C4-2B (cell line): ENCODE measurements at regions not wholly inside any gene's neighbourhood (a gene's known extent, or its start where the extent isn't known, plus 50 kb on each side); places are given as distances from the start of the nearest gene placed in this dataset.

ENCODE experiments used
- ZFX ChIP-seq: fragments of 450-650 bp; IDR thresholded peaks from 2 replicates; pipeline ENCODE4 v1.6.1; 2017
- TF ChIP-seq, protein P1 (sequence below): fragments of 450-650 bp; conservative IDR thresholded peaks from 2 replicates; pipeline ENCODE4 v1.5.1; 2017; ENCODE audit warnings: mild to moderate bottlenecking

DNA sequence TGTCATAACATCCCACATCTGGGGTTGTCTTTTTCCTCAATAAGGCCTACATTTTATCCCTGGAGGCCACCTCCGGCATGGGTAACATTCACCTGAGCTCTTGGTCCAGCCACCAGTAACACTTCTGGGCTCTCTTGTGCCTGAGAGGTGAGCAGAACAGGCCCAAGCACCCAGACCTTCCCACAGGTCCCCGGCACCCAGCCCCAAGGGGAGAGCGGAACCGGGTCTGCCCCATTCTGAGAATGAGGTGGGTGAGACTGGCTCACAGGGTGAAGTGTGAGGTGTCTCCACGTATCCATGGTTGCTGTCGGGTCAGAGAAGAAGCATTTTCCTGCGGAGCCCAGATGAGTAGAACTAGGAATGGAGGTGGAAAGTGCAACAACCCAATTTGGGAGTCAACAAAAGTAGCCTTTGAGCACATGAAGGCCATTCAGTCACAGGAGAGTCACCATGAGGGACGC is 496.7 kb upstream of the MYT1L start:
- TF ChIP-seq, protein P1, sequence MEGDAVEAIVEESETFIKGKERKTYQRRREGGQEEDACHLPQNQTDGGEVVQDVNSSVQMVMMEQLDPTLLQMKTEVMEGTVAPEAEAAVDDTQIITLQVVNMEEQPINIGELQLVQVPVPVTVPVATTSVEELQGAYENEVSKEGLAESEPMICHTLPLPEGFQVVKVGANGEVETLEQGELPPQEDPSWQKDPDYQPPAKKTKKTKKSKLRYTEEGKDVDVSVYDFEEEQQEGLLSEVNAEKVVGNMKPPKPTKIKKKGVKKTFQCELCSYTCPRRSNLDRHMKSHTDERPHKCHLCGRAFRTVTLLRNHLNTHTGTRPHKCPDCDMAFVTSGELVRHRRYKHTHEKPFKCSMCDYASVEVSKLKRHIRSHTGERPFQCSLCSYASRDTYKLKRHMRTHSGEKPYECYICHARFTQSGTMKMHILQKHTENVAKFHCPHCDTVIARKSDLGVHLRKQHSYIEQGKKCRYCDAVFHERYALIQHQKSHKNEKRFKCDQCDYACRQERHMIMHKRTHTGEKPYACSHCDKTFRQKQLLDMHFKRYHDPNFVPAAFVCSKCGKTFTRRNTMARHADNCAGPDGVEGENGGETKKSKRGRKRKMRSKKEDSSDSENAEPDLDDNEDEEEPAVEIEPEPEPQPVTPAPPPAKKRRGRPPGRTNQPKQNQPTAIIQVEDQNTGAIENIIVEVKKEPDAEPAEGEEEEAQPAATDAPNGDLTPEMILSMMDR: no peak
- no peak for TF ChIP-seq ZFX
